GM19372 (cell line): ENCODE measurements at regions not wholly inside any gene's neighbourhood (a gene's known extent, or its start where the extent isn't known, plus 50 kb on each side); places are given as distances from the start of the nearest gene placed in this dataset.

Source experiments
- ATAC-seq: cut with Tn5 transposase; IDR thresholded peaks from one replicate; pipeline ENCODE4 v1.9.1; 2021; ENCODE audit warnings: mild to moderate bottlenecking, low read depth, moderate library complexity; ENCODE audit not compliant: unreplicated experiment

- ATAC-seq, result no peak
Measured at GRCh38 chr21:35672313-35672712, 388.0 kb downstream of the SETD4 start.

- no peak for ATAC-seq
Measured at GRCh38 chr21:35664683-35665082, 395.6 kb downstream of the SETD4 start.

GRCh38 chr21:35663856-35664606, 396.3 kb downstream of the SETD4 start:
- ATAC-seq, result no peak

- no peak for ATAC-seq
Measured at GRCh38 chr21:35658242-35658641, 402.1 kb downstream of the SETD4 start.

GRCh38 chr21:35652872-35653271, 407.5 kb downstream of the SETD4 start:
- ATAC-seq, result no peak

- ATAC-seq, result no peak
Measured at GRCh38 chr21:35652196-35652595, 408.1 kb downstream of the SETD4 start.

GRCh38 chr21:35651196-35651595, 409.1 kb downstream of the SETD4 start:
- no peak for ATAC-seq

GRCh38 chr21:35649186-35649585, 411.1 kb downstream of the SETD4 start:
- no peak for ATAC-seq

GRCh38 chr21:35648512-35648911, 411.8 kb downstream of the SETD4 start:
- no peak for ATAC-seq

- ATAC-seq, result no peak
Measured at GRCh38 chr21:35646606-35647005, 413.7 kb downstream of the SETD4 start.

- ATAC-seq, result no peak
Measured at GRCh38 chr21:35645991-35646390, 414.3 kb downstream of the SETD4 start.

GRCh38 chr21:35644523-35644922, 415.8 kb downstream of the SETD4 start:
- no peak for ATAC-seq

GRCh38 chr21:35643176-35643575, 417.1 kb downstream of the SETD4 start:
- no peak for ATAC-seq

GRCh38 chr21:35641271-35642016, 418.9 kb downstream of the SETD4 start:
- ATAC-seq, result no peak

GRCh38 chr21:35637431-35637830, 422.9 kb downstream of the SETD4 start:
- ATAC-seq, result no peak

- no peak for ATAC-seq
Measured at GRCh38 chr21:35635994-35636393, 424.3 kb downstream of the SETD4 start.

- no peak for ATAC-seq
Measured at GRCh38 chr21:35635261-35635660, 425.1 kb downstream of the SETD4 start.

GRCh38 chr21:35633501-35633900, 426.8 kb downstream of the SETD4 start:
- ATAC-seq, result no peak

GRCh38 chr21:35632711-35633110, 427.6 kb downstream of the SETD4 start:
- ATAC-seq, result no peak

GRCh38 chr21:35628316-35628715, 432.0 kb downstream of the SETD4 start:
- no peak for ATAC-seq

GRCh38 chr21:35627462-35627861, 432.9 kb downstream of the SETD4 start:
- no peak for ATAC-seq

- ATAC-seq, result no peak
Measured at GRCh38 chr21:35625576-35625975, 434.8 kb downstream of the SETD4 start.
